ENCODE measurements at regions not wholly inside any gene's neighbourhood (a gene's known extent, or its start where the extent isn't known, plus 50 kb on each side); places are given as distances from the start of the nearest gene placed in this dataset.

DNA sequence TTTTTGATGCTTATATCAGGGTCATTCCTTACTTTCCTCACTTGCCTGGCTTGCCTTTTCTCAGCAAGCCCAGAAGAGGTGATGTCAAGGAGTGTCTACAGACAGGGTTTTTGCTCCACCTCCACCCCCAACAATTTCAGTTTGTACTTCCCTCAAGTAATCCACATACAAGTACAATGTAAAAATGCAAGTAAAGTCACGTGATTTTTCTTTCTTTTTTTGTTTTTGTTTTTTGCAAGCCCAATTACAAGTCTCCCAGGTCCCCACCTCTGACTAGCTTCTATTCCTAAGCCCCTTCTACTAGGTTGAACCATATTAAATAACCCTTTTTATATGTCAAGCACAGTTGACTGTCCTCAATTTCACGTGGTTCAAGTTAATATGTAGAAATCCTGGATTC is 579.6 kb downstream of the DIAPH3 start:
- no peak overlapping the region for H3K27ac Mint-ChIP-seq
- H3K4me3 Mint-ChIP-seq: no peak overlapping the region
- ATAC-seq (no peak), DNase-seq (ENCODE audit: low spot score) (no peak)
- H3K36me3 Mint-ChIP-seq: no peaks in the 10 kb centered on the region
- H3K27me3 Mint-ChIP-seq (ENCODE audit: low read depth): peaks cover 55% of the 10 kb centered on the region
- ChIA-PET POLR2A (no interaction called here), CTCF (no interaction called here)
- TF ChIP-seq ZNF121 (CRISPR knock-in tag; IDR thresholded peaks at IDR 0.05) (no peak), ZNF219 (CRISPR knock-in tag; IDR thresholded peaks at IDR 0.05; ENCODE audit: borderline replicate concordance) (no peak), ESRRA (CRISPR knock-in tag; IDR thresholded peaks at IDR 0.05; ENCODE audit: borderline replicate concordance) (no peak), ELF4 (CRISPR knock-in tag; IDR thresholded peaks at IDR 0.05; ENCODE audit: low read depth) (no peak), ZNF671 (CRISPR knock-in tag; IDR thresholded peaks at IDR 0.05) (no peak), SMAD4 (CRISPR knock-in tag; IDR thresholded peaks at IDR 0.05) (no peak), PRRX2 (CRISPR knock-in tag; IDR thresholded peaks at IDR 0.05) (no peak), NR1H2 (CRISPR knock-in tag; IDR thresholded peaks at IDR 0.05) (no peak), SOX15 (CRISPR knock-in tag; IDR thresholded peaks at IDR 0.05) (no peak), GTF2I (CRISPR knock-in tag; conservative IDR thresholded peaks at IDR 0.05) (no peak)
- TF ChIP-seq, protein P1, sequence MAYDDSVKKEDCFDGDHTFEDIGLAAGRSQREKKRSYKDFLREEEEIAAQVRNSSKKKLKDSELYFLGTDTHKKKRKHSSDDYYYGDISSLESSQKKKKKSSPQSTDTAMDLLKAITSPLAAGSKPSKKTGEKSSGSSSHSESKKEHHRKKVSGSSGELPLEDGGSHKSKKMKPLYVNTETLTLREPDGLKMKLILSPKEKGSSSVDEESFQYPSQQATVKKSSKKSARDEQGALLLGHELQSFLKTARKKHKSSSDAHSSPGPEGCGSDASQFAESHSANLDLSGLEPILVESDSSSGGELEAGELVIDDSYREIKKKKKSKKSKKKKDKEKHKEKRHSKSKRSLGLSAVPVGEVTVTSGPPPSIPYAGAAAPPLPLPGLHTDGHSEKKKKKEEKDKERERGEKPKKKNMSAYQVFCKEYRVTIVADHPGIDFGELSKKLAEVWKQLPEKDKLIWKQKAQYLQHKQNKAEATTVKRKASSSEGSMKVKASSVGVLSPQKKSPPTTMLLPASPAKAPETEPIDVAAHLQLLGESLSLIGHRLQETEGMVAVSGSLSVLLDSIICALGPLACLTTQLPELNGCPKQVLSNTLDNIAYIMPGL (CRISPR knock-in tag; IDR thresholded peaks at IDR 0.05): no peak
- TF ChIP-seq, protein P2, sequence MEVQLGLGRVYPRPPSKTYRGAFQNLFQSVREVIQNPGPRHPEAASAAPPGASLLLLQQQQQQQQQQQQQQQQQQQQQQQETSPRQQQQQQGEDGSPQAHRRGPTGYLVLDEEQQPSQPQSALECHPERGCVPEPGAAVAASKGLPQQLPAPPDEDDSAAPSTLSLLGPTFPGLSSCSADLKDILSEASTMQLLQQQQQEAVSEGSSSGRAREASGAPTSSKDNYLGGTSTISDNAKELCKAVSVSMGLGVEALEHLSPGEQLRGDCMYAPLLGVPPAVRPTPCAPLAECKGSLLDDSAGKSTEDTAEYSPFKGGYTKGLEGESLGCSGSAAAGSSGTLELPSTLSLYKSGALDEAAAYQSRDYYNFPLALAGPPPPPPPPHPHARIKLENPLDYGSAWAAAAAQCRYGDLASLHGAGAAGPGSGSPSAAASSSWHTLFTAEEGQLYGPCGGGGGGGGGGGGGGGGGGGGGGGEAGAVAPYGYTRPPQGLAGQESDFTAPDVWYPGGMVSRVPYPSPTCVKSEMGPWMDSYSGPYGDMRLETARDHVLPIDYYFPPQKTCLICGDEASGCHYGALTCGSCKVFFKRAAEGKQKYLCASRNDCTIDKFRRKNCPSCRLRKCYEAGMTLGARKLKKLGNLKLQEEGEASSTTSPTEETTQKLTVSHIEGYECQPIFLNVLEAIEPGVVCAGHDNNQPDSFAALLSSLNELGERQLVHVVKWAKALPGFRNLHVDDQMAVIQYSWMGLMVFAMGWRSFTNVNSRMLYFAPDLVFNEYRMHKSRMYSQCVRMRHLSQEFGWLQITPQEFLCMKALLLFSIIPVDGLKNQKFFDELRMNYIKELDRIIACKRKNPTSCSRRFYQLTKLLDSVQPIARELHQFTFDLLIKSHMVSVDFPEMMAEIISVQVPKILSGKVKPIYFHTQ (CRISPR knock-in tag; IDR thresholded peaks at IDR 0.05): no peak
- TF ChIP-seq, protein P3, sequence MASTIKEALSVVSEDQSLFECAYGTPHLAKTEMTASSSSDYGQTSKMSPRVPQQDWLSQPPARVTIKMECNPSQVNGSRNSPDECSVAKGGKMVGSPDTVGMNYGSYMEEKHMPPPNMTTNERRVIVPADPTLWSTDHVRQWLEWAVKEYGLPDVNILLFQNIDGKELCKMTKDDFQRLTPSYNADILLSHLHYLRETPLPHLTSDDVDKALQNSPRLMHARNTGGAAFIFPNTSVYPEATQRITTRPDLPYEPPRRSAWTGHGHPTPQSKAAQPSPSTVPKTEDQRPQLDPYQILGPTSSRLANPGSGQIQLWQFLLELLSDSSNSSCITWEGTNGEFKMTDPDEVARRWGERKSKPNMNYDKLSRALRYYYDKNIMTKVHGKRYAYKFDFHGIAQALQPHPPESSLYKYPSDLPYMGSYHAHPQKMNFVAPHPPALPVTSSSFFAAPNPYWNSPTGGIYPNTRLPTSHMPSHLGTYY (CRISPR knock-in tag; IDR thresholded peaks at IDR 0.05): no peak
- TF ChIP-seq, protein P4, sequence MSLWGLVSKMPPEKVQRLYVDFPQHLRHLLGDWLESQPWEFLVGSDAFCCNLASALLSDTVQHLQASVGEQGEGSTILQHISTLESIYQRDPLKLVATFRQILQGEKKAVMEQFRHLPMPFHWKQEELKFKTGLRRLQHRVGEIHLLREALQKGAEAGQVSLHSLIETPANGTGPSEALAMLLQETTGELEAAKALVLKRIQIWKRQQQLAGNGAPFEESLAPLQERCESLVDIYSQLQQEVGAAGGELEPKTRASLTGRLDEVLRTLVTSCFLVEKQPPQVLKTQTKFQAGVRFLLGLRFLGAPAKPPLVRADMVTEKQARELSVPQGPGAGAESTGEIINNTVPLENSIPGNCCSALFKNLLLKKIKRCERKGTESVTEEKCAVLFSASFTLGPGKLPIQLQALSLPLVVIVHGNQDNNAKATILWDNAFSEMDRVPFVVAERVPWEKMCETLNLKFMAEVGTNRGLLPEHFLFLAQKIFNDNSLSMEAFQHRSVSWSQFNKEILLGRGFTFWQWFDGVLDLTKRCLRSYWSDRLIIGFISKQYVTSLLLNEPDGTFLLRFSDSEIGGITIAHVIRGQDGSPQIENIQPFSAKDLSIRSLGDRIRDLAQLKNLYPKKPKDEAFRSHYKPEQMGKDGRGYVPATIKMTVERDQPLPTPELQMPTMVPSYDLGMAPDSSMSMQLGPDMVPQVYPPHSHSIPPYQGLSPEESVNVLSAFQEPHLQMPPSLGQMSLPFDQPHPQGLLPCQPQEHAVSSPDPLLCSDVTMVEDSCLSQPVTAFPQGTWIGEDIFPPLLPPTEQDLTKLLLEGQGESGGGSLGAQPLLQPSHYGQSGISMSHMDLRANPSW (CRISPR knock-in tag; conservative IDR thresholded peaks at IDR 0.05; ENCODE audit: low read depth): no peak
- H3K9me3 Mint-ChIP-seq: no peaks in the 10 kb centered on the region
- H3K4me1 Mint-ChIP-seq: peaks cover 58% of the 10 kb centered on the region

DNA sequence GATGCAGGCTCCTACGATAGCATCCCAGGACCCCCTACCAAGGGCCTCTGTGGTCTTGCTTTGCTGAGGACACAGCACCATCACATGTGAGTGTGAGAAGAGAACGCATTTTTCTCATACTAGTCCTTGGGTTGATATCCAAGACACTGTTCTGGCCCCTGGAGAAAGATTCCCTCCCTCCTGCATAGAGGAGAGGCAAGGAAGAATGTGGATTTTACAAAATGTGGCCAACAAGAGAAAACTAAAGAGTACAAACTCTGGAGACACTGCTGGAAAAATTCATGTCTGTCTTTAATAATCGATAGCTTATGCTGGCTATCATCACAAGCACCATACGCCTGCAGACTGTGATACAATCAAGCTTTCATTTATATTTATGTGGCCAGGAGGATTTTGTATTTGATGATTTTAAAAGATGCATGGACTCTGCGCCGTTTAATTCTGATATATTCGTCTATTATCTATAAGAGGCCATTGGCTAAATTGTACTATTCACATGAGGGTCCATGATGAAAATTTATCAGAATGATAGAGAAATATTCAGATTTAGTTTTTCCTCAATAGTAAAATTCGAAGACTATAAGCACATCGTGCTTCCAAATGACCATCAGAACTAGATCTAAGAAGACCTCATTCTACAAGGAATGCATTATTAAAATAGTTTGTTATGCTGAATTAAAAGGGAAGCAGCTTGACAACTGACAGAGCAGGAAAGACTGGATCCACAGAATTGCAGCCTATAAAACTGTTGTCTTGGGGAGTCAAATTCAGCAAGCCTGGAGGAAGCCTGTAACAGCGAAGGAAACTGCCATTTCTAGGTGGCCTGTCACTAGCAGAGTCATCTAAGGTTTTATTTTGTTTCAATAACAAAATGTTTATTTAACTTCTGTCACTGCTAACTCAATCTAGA is 578.7 kb downstream of the DIAPH3 start:
- no peak overlapping the region for H3K4me3 Mint-ChIP-seq
- no peaks in the 10 kb centered on the region for H3K36me3 Mint-ChIP-seq
- no peaks in the 10 kb centered on the region for H3K9me3 Mint-ChIP-seq
- H3K4me1 Mint-ChIP-seq: peaks cover 63% of the 10 kb centered on the region
- no peak for ATAC-seq
- H3K27me3 Mint-ChIP-seq (ENCODE audit: low read depth): peaks cover 64% of the 10 kb centered on the region
- no peak for DNase-seq (ENCODE audit: low spot score)
- H3K27ac Mint-ChIP-seq: no peak overlapping the region
- ChIA-PET CTCF (no interaction called here), POLR2A (no interaction called here)
- TF ChIP-seq ZNF671 (CRISPR knock-in tag; IDR thresholded peaks at IDR 0.05) (no peak), KAT7 (CRISPR knock-in tag; IDR thresholded peaks at IDR 0.05; ENCODE audit: borderline replicate concordance) (no peak), ETV6 (CRISPR knock-in tag; IDR thresholded peaks at IDR 0.05) (no peak), GTF2I (CRISPR knock-in tag; conservative IDR thresholded peaks at IDR 0.05) (no peak), ESRRA (CRISPR knock-in tag; IDR thresholded peaks at IDR 0.05; ENCODE audit: borderline replicate concordance) (no peak), ZNF219 (CRISPR knock-in tag; IDR thresholded peaks at IDR 0.05; ENCODE audit: borderline replicate concordance) (no peak), JUN (CRISPR knock-in tag; IDR thresholded peaks at IDR 0.05) (no peak), TEAD1 (CRISPR knock-in tag; IDR thresholded peaks at IDR 0.05) (no peak), TP53 (CRISPR knock-in tag; IDR thresholded peaks at IDR 0.05) (no peak), ATF1 (CRISPR knock-in tag; IDR thresholded peaks at IDR 0.05) (no peak)
- TF ChIP-seq, protein P5, sequence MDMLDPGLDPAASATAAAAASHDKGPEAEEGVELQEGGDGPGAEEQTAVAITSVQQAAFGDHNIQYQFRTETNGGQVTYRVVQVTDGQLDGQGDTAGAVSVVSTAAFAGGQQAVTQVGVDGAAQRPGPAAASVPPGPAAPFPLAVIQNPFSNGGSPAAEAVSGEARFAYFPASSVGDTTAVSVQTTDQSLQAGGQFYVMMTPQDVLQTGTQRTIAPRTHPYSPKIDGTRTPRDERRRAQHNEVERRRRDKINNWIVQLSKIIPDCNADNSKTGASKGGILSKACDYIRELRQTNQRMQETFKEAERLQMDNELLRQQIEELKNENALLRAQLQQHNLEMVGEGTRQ (CRISPR knock-in tag; IDR thresholded peaks at IDR 0.05): no peak
- TF ChIP-seq, protein P6, sequence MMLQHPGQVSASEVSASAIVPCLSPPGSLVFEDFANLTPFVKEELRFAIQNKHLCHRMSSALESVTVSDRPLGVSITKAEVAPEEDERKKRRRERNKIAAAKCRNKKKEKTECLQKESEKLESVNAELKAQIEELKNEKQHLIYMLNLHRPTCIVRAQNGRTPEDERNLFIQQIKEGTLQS (CRISPR knock-in tag; conservative IDR thresholded peaks at IDR 0.05): no peak
- TF ChIP-seq, protein P7, sequence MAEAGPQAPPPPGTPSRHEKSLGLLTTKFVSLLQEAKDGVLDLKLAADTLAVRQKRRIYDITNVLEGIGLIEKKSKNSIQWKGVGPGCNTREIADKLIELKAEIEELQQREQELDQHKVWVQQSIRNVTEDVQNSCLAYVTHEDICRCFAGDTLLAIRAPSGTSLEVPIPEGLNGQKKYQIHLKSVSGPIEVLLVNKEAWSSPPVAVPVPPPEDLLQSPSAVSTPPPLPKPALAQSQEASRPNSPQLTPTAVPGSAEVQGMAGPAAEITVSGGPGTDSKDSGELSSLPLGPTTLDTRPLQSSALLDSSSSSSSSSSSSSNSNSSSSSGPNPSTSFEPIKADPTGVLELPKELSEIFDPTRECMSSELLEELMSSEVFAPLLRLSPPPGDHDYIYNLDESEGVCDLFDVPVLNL (CRISPR knock-in tag; IDR thresholded peaks at IDR 0.05; ENCODE audit: borderline replicate concordance, low read depth): no peak

All from WTC11 (cell line).